ENCODE measurements at regions not wholly inside any gene's neighbourhood (a gene's known extent, or its start where the extent isn't known, plus 50 kb on each side); places are given as distances from the start of the nearest gene placed in this dataset.

GRCh38 chr12:30440826-30441602 is 254.7 kb downstream of the IPO8 start:
- WGBS, result 74% methylated on average over 7 of the region's 7 CpGs
- DNase-seq (ENCODE audit: low spot score), result no peak
- TF ChIP-seq TAF1 (conservative IDR thresholded peaks at IDR 0.05) (no peak), RAD21 (IDR thresholded peaks at IDR 0.05) (peak; percentile 29 to 75)
- TF ChIP-seq, protein P1, sequence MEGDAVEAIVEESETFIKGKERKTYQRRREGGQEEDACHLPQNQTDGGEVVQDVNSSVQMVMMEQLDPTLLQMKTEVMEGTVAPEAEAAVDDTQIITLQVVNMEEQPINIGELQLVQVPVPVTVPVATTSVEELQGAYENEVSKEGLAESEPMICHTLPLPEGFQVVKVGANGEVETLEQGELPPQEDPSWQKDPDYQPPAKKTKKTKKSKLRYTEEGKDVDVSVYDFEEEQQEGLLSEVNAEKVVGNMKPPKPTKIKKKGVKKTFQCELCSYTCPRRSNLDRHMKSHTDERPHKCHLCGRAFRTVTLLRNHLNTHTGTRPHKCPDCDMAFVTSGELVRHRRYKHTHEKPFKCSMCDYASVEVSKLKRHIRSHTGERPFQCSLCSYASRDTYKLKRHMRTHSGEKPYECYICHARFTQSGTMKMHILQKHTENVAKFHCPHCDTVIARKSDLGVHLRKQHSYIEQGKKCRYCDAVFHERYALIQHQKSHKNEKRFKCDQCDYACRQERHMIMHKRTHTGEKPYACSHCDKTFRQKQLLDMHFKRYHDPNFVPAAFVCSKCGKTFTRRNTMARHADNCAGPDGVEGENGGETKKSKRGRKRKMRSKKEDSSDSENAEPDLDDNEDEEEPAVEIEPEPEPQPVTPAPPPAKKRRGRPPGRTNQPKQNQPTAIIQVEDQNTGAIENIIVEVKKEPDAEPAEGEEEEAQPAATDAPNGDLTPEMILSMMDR (IDR thresholded peaks at IDR 0.05; ENCODE audit: low read depth, low read length, missing input control), result peak; percentile 21
- Histone ChIP-seq H3K9ac (ENCODE audit: low read depth in 1 of 2, low read length in 2 of 2) (no peak overlapping the region), H3K27me3 (ENCODE audit: control insufficient read depth in 4 of 4, insufficient read depth in 4 of 4, low read length in 3 of 4) (no peaks in the 10 kb centered on the region), H3K4me3 (ENCODE audit: low read depth in 1 of 3, low read length in 3 of 3) (no peak overlapping the region), H3K4me1 (ENCODE audit: control insufficient read depth in 4 of 4, insufficient read depth in 4 of 4, low read length in 3 of 4) (peaks cover 2 to 19% (median 14%) of the 10 kb centered on the region in 4 donors), H3K27ac (ENCODE audit: low read depth in 1 of 2, low read length in 2 of 2) (no peak overlapping the region), H3K36me3 (ENCODE audit: control insufficient read depth in 4 of 4, insufficient read depth in 3 of 4, low read depth in 1 of 4, low read length in 3 of 4) (no peaks in the 10 kb centered on the region), H3K9me3 (ENCODE audit: control insufficient read depth in 4 of 4, low read length in 3 of 4) (no peaks in the 10 kb centered on the region)

DNA sequence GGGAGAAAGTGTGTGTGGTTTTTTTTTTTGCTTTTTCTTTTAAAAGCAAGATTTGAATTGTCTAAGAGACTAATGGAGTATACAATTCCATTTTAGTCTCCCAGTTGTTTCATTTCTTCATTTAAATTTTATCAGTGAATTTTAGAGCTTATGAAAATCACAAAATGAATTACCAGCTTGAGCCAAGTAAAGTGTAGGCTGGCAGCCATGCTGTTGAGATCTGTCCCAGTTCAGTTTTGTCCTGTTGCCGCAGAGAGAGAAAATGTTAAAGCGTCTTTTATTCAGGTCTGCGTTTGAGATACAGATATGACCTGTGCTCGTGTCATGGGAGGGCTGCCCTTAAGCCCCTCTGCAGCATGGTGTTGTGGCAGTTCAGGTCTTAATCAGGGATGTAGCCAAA is 256.5 kb downstream of the IPO8 start:
- Histone ChIP-seq H3K27ac (ENCODE audit: low read depth in 1 of 2, low read length in 2 of 2) (no peak overlapping the region), H3K27me3 (ENCODE audit: control insufficient read depth in 4 of 4, insufficient read depth in 4 of 4, low read length in 3 of 4) (no peaks in the 10 kb centered on the region), H3K9ac (ENCODE audit: low read depth in 1 of 2, low read length in 2 of 2) (no peak overlapping the region), H3K9me3 (ENCODE audit: control insufficient read depth in 4 of 4, low read length in 3 of 4) (no peaks in the 10 kb centered on the region), H3K4me3 (ENCODE audit: low read depth in 1 of 3, low read length in 3 of 3) (no peak overlapping the region), H3K36me3 (ENCODE audit: control insufficient read depth in 4 of 4, insufficient read depth in 3 of 4, low read depth in 1 of 4, low read length in 3 of 4) (no peaks in the 10 kb centered on the region), H3K4me1 (ENCODE audit: control insufficient read depth in 4 of 4, insufficient read depth in 4 of 4, low read length in 3 of 4) (peaks cover 2 to 19% (median 14%) of the 10 kb centered on the region in 4 donors)
- TF ChIP-seq, protein P2, sequence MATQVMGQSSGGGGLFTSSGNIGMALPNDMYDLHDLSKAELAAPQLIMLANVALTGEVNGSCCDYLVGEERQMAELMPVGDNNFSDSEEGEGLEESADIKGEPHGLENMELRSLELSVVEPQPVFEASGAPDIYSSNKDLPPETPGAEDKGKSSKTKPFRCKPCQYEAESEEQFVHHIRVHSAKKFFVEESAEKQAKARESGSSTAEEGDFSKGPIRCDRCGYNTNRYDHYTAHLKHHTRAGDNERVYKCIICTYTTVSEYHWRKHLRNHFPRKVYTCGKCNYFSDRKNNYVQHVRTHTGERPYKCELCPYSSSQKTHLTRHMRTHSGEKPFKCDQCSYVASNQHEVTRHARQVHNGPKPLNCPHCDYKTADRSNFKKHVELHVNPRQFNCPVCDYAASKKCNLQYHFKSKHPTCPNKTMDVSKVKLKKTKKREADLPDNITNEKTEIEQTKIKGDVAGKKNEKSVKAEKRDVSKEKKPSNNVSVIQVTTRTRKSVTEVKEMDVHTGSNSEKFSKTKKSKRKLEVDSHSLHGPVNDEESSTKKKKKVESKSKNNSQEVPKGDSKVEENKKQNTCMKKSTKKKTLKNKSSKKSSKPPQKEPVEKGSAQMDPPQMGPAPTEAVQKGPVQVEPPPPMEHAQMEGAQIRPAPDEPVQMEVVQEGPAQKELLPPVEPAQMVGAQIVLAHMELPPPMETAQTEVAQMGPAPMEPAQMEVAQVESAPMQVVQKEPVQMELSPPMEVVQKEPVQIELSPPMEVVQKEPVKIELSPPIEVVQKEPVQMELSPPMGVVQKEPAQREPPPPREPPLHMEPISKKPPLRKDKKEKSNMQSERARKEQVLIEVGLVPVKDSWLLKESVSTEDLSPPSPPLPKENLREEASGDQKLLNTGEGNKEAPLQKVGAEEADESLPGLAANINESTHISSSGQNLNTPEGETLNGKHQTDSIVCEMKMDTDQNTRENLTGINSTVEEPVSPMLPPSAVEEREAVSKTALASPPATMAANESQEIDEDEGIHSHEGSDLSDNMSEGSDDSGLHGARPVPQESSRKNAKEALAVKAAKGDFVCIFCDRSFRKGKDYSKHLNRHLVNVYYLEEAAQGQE (IDR thresholded peaks at IDR 0.05), result no peak
- TF ChIP-seq ATF3 (IDR thresholded peaks at IDR 0.05), result no peak
- TF ChIP-seq HNF4G (IDR thresholded peaks at IDR 0.05), result no peak
- TF ChIP-seq, protein P3, sequence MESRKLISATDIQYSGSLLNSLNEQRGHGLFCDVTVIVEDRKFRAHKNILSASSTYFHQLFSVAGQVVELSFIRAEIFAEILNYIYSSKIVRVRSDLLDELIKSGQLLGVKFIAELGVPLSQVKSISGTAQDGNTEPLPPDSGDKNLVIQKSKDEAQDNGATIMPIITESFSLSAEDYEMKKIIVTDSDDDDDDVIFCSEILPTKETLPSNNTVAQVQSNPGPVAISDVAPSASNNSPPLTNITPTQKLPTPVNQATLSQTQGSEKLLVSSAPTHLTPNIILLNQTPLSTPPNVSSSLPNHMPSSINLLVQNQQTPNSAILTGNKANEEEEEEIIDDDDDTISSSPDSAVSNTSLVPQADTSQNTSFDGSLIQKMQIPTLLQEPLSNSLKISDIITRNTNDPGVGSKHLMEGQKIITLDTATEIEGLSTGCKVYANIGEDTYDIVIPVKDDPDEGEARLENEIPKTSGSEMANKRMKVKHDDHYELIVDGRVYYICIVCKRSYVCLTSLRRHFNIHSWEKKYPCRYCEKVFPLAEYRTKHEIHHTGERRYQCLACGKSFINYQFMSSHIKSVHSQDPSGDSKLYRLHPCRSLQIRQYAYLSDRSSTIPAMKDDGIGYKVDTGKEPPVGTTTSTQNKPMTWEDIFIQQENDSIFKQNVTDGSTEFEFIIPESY (IDR thresholded peaks at IDR 0.05), result no peak
- no peak for TF ChIP-seq JUND (IDR thresholded peaks at IDR 0.05)
- TF ChIP-seq HNF4A (conservative IDR thresholded peaks at IDR 0.05), result no peak
- TF ChIP-seq GABPA (IDR thresholded peaks at IDR 0.05 in 1 of 2, conservative IDR thresholded peaks at IDR 0.05 in 1 of 2), result no peak
- no peak for TF ChIP-seq RAD21 (IDR thresholded peaks at IDR 0.05)
- TF ChIP-seq SP1 (IDR thresholded peaks at IDR 0.05), result no peak
- no peak for TF ChIP-seq NR2F2 (IDR thresholded peaks at IDR 0.05)
- TF ChIP-seq TAF1 (conservative IDR thresholded peaks at IDR 0.05), result no peak
- TF ChIP-seq MAX (IDR thresholded peaks at IDR 0.05), result no peak
- no peak for TF ChIP-seq YY1 (IDR thresholded peaks at IDR 0.05)
- TF ChIP-seq RXRA (IDR thresholded peaks at IDR 0.05), result no peak
- TF ChIP-seq, protein P1 (IDR thresholded peaks at IDR 0.05; ENCODE audit: low read depth, low read length, missing input control), result no peak
- no peak for TF ChIP-seq EGR1 (IDR thresholded peaks at IDR 0.05; ENCODE audit: low read depth in 2 of 2)
- TF ChIP-seq FOXA2 (IDR thresholded peaks at IDR 0.05), result no peak
- WGBS, result 94% methylated on average over 4 of the region's 4 CpGs
- DNase-seq (ENCODE audit: low spot score), result no peak
